ENCODE measurements at regions not wholly inside any gene's neighbourhood (a gene's known extent, or its start where the extent isn't known, plus 50 kb on each side); places are given as distances from the start of the nearest gene placed in this dataset.

DNA sequence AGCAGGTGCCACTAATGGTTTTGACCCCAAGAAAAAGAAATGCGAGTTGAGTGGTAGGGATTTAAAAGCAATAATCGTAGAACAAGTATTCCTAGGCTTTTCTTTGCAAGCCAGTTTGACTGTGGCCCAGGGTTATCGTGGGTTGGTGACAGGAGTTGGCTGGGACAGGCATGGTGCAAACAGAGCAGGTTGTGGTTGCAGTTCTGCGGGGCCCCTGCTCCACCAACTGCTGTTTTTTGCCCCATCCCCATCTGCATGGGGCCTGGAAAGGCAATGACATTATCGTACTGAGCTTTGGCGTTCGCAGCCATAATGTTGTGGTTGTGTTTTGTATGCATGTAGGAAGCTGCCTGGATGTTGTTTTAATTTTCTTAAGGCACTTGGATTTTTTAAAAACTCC, 274.0 kb downstream of the TSN start:
- H3K4me1 ChIP-seq (ENCODE audit: control insufficient read depth in 5 of 5, insufficient read depth in 5 of 5, low read length in 5 of 5), result peaks cover 0 to 29% (median 11%) of the 10 kb centered on the region in 5 donors
- H3K27me3 ChIP-seq (ENCODE audit: control insufficient read depth in 3 of 3, insufficient read depth in 3 of 3, low read length in 2 of 3), result no peaks in the 10 kb centered on the region
- H3K9me3 ChIP-seq (ENCODE audit: control insufficient read depth in 4 of 4, insufficient read depth in 3 of 4, low read length in 3 of 4), result no peaks in the 10 kb centered on the region
- TF ChIP-seq, protein P1, sequence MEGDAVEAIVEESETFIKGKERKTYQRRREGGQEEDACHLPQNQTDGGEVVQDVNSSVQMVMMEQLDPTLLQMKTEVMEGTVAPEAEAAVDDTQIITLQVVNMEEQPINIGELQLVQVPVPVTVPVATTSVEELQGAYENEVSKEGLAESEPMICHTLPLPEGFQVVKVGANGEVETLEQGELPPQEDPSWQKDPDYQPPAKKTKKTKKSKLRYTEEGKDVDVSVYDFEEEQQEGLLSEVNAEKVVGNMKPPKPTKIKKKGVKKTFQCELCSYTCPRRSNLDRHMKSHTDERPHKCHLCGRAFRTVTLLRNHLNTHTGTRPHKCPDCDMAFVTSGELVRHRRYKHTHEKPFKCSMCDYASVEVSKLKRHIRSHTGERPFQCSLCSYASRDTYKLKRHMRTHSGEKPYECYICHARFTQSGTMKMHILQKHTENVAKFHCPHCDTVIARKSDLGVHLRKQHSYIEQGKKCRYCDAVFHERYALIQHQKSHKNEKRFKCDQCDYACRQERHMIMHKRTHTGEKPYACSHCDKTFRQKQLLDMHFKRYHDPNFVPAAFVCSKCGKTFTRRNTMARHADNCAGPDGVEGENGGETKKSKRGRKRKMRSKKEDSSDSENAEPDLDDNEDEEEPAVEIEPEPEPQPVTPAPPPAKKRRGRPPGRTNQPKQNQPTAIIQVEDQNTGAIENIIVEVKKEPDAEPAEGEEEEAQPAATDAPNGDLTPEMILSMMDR (IDR thresholded peaks at IDR 0.05; ENCODE audit: control extremely low read depth, extremely low read depth), result no peak
- no peak overlapping the region for H3K27ac ChIP-seq (ENCODE audit: low read depth in 1 of 2, low read length in 1 of 2)
- H3K4me3 ChIP-seq, result no peak overlapping the region
- no peaks in the 10 kb centered on the region for H3K36me3 ChIP-seq (ENCODE audit: control insufficient read depth in 4 of 4, insufficient read depth in 4 of 4, low read length in 4 of 4)
- 87 to 95% methylated on average over 7 of the region's 7 CpGs for WGBS, 2 donors
- no peak for ATAC-seq (ENCODE audit: insufficient read depth, low FRiP score)
- no peak for DNase-seq
- H3K9ac ChIP-seq (ENCODE audit: insufficient read depth in 1 of 2, low read length in 2 of 2), result no peak overlapping the region

GRCh38 chr2:122029945-122030344, 274.5 kb downstream of the TSN start:
- H3K27ac ChIP-seq (ENCODE audit: low read depth in 1 of 2, low read length in 1 of 2), result no peak overlapping the region
- no peaks in the 10 kb centered on the region for H3K27me3 ChIP-seq (ENCODE audit: control insufficient read depth in 3 of 3, insufficient read depth in 3 of 3, low read length in 2 of 3)
- H3K9ac ChIP-seq (ENCODE audit: insufficient read depth in 1 of 2, low read length in 2 of 2), result no peak overlapping the region
- peaks cover 0 to 34% (median 11%) of the 10 kb centered on the region in 5 donors for H3K4me1 ChIP-seq (ENCODE audit: control insufficient read depth in 5 of 5, insufficient read depth in 5 of 5, low read length in 5 of 5)
- 60 to 78% methylated on average over 3 of the region's 3 CpGs for WGBS, 2 donors
- no peak overlapping the region for H3K4me3 ChIP-seq
- DNase-seq, result no peak
- H3K9me3 ChIP-seq (ENCODE audit: control insufficient read depth in 4 of 4, insufficient read depth in 3 of 4, low read length in 3 of 4), result no peaks in the 10 kb centered on the region
- ATAC-seq (ENCODE audit: insufficient read depth, low FRiP score), result no peak
- H3K36me3 ChIP-seq (ENCODE audit: control insufficient read depth in 4 of 4, insufficient read depth in 4 of 4, low read length in 4 of 4), result no peaks in the 10 kb centered on the region
- TF ChIP-seq, protein P1 (IDR thresholded peaks at IDR 0.05; ENCODE audit: control extremely low read depth, extremely low read depth), result no peak

- DNase-seq, result peak; percentile 70 to 84 (median 74)
- no peak for ATAC-seq (ENCODE audit: insufficient read depth, low FRiP score)
- Histone ChIP-seq H3K9ac (ENCODE audit: insufficient read depth in 1 of 2, low read length in 2 of 2) (no peak overlapping the region), H3K9me3 (ENCODE audit: control insufficient read depth in 4 of 4, insufficient read depth in 3 of 4, low read length in 3 of 4) (peaks cover 0 to 1% (median 0%) of the 10 kb centered on the region in 4 donors), H3K27me3 (ENCODE audit: control insufficient read depth in 3 of 3, insufficient read depth in 3 of 3, low read length in 2 of 3) (no peaks in the 10 kb centered on the region), H3K36me3 (ENCODE audit: control insufficient read depth in 4 of 4, insufficient read depth in 4 of 4, low read length in 4 of 4) (no peaks in the 10 kb centered on the region), H3K4me3 (no peak overlapping the region), H3K4me1 (ENCODE audit: control insufficient read depth in 5 of 5, insufficient read depth in 5 of 5, low read length in 5 of 5) (peaks cover 0 to 34% (median 11%) of the 10 kb centered on the region in 5 donors), H3K27ac (ENCODE audit: low read depth in 1 of 2, low read length in 1 of 2) (no peak overlapping the region)
- TF ChIP-seq, protein P1 (IDR thresholded peaks at IDR 0.05; ENCODE audit: control extremely low read depth, extremely low read depth), result no peak
- WGBS, 2 donors, result 54% methylated on average over 10 of the region's 10 CpGs
Observed at GRCh38 chr2:122031544-122032263, 276.3 kb downstream of the TSN start.
